ENCODE measurements at regions not wholly inside any gene's neighbourhood (a gene's known extent, or its start where the extent isn't known, plus 50 kb on each side); places are given as distances from the start of the nearest gene placed in this dataset.

DNA sequence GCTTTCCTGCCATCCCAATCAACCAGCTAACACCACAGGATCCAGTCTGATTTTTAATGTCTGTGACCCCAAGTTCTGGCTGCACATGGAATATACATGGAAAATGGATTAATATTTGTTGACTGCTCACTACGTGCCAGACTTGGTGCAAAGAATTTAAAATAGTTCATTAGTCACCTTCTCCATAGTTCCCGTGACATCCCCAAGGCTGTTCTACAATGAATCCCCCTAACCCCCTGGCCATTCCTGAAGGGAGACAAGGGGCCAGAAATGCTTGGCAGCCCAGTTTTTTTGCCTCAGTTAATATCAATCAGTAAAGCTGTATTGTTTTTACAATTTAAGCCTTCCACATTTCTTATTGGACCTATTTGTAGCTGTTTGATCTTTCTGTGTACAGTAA, 71.0 kb upstream of the ST3GAL5 start:
- no peaks in the 10 kb centered on the region for H3F3A ChIP-seq (replicated peaks; ENCODE audit: low read depth)
- ATAC-seq, result no peak

More for the DNA sequence above, 71.0 kb upstream of the ST3GAL5 start:
- Mint-ChIP-seq H3K36me3 (ENCODE audit: low read depth) (peaks cover 24% of the 10 kb centered on the region), H3K9me3 (peaks cover 44% of the 10 kb centered on the region), H3K27me3 (ENCODE audit: insufficient read depth, low read depth, poor library complexity) (peaks cover 7% of the 10 kb centered on the region), H3K4me1 (peaks cover 14% of the 10 kb centered on the region), H3K4me3 (no peak overlapping the region), H3K27ac (no peak overlapping the region)
- Histone ChIP-seq H3K79me2 (replicated peaks; ENCODE audit: insufficient read depth) (no peaks in the 10 kb centered on the region), H3K4me1 (ENCODE audit: insufficient read depth) (peaks cover 17% of the 10 kb centered on the region), H3K27ac (ENCODE audit: low read depth) (no peak overlapping the region), H3K36me3 (ENCODE audit: insufficient read depth) (peaks cover 4% of the 10 kb centered on the region; the same call in 1 of the 2 replicates), H3K4me2 (no peak overlapping the region), H4K20me1 (replicated peaks; ENCODE audit: insufficient read depth) (no peaks in the 10 kb centered on the region), H2AFZ (no peak overlapping the region), H3K27me3 (ENCODE audit: insufficient read depth) (no peaks in the 10 kb centered on the region), H3K4me3 (no peak overlapping the region), H3K9me2 (ENCODE audit: insufficient read depth) (peaks cover 4% of the 10 kb centered on the region; the same call in 1 of the 2 replicates)
- DNase-seq (ENCODE audit: low spot score), result no peak
- TF ChIP-seq CREB1 (CRISPR knock-in tag; IDR thresholded peaks at IDR 0.05; ENCODE audit: low read depth), result no peak
- no peak for TF ChIP-seq EZH2phosphoT487 (IDR thresholded peaks at IDR 0.05; ENCODE audit: unreplicated experiment)
- TF ChIP-seq, protein P1, sequence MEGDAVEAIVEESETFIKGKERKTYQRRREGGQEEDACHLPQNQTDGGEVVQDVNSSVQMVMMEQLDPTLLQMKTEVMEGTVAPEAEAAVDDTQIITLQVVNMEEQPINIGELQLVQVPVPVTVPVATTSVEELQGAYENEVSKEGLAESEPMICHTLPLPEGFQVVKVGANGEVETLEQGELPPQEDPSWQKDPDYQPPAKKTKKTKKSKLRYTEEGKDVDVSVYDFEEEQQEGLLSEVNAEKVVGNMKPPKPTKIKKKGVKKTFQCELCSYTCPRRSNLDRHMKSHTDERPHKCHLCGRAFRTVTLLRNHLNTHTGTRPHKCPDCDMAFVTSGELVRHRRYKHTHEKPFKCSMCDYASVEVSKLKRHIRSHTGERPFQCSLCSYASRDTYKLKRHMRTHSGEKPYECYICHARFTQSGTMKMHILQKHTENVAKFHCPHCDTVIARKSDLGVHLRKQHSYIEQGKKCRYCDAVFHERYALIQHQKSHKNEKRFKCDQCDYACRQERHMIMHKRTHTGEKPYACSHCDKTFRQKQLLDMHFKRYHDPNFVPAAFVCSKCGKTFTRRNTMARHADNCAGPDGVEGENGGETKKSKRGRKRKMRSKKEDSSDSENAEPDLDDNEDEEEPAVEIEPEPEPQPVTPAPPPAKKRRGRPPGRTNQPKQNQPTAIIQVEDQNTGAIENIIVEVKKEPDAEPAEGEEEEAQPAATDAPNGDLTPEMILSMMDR (conservative IDR thresholded peaks at IDR 0.05; ENCODE audit: low read depth in 2 of 2), result no peak
- TF ChIP-seq NANOG (IDR thresholded peaks at IDR 0.05; ENCODE audit: borderline replicate concordance), result no peak
- TF ChIP-seq, protein P2, sequence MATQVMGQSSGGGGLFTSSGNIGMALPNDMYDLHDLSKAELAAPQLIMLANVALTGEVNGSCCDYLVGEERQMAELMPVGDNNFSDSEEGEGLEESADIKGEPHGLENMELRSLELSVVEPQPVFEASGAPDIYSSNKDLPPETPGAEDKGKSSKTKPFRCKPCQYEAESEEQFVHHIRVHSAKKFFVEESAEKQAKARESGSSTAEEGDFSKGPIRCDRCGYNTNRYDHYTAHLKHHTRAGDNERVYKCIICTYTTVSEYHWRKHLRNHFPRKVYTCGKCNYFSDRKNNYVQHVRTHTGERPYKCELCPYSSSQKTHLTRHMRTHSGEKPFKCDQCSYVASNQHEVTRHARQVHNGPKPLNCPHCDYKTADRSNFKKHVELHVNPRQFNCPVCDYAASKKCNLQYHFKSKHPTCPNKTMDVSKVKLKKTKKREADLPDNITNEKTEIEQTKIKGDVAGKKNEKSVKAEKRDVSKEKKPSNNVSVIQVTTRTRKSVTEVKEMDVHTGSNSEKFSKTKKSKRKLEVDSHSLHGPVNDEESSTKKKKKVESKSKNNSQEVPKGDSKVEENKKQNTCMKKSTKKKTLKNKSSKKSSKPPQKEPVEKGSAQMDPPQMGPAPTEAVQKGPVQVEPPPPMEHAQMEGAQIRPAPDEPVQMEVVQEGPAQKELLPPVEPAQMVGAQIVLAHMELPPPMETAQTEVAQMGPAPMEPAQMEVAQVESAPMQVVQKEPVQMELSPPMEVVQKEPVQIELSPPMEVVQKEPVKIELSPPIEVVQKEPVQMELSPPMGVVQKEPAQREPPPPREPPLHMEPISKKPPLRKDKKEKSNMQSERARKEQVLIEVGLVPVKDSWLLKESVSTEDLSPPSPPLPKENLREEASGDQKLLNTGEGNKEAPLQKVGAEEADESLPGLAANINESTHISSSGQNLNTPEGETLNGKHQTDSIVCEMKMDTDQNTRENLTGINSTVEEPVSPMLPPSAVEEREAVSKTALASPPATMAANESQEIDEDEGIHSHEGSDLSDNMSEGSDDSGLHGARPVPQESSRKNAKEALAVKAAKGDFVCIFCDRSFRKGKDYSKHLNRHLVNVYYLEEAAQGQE (IDR thresholded peaks at IDR 0.05; ENCODE audit: unreplicated experiment), result no peak
- no peak for TF ChIP-seq POLR2AphosphoS5 (IDR thresholded peaks at IDR 0.05; ENCODE audit: low read depth)
- no peak for TF ChIP-seq JUNB (IDR thresholded peaks at IDR 0.05; ENCODE audit: unreplicated experiment)
- TF ChIP-seq ZNF331 (CRISPR knock-in tag; IDR thresholded peaks at IDR 0.05; ENCODE audit: low read depth), result no peak
- TF ChIP-seq, protein P3, sequence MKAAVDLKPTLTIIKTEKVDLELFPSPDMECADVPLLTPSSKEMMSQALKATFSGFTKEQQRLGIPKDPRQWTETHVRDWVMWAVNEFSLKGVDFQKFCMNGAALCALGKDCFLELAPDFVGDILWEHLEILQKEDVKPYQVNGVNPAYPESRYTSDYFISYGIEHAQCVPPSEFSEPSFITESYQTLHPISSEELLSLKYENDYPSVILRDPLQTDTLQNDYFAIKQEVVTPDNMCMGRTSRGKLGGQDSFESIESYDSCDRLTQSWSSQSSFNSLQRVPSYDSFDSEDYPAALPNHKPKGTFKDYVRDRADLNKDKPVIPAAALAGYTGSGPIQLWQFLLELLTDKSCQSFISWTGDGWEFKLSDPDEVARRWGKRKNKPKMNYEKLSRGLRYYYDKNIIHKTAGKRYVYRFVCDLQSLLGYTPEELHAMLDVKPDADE (IDR thresholded peaks at IDR 0.05), result no peak
- TF ChIP-seq ZNF114 (CRISPR knock-in tag; IDR thresholded peaks at IDR 0.05), result no peak
- TF ChIP-seq, protein P4, sequence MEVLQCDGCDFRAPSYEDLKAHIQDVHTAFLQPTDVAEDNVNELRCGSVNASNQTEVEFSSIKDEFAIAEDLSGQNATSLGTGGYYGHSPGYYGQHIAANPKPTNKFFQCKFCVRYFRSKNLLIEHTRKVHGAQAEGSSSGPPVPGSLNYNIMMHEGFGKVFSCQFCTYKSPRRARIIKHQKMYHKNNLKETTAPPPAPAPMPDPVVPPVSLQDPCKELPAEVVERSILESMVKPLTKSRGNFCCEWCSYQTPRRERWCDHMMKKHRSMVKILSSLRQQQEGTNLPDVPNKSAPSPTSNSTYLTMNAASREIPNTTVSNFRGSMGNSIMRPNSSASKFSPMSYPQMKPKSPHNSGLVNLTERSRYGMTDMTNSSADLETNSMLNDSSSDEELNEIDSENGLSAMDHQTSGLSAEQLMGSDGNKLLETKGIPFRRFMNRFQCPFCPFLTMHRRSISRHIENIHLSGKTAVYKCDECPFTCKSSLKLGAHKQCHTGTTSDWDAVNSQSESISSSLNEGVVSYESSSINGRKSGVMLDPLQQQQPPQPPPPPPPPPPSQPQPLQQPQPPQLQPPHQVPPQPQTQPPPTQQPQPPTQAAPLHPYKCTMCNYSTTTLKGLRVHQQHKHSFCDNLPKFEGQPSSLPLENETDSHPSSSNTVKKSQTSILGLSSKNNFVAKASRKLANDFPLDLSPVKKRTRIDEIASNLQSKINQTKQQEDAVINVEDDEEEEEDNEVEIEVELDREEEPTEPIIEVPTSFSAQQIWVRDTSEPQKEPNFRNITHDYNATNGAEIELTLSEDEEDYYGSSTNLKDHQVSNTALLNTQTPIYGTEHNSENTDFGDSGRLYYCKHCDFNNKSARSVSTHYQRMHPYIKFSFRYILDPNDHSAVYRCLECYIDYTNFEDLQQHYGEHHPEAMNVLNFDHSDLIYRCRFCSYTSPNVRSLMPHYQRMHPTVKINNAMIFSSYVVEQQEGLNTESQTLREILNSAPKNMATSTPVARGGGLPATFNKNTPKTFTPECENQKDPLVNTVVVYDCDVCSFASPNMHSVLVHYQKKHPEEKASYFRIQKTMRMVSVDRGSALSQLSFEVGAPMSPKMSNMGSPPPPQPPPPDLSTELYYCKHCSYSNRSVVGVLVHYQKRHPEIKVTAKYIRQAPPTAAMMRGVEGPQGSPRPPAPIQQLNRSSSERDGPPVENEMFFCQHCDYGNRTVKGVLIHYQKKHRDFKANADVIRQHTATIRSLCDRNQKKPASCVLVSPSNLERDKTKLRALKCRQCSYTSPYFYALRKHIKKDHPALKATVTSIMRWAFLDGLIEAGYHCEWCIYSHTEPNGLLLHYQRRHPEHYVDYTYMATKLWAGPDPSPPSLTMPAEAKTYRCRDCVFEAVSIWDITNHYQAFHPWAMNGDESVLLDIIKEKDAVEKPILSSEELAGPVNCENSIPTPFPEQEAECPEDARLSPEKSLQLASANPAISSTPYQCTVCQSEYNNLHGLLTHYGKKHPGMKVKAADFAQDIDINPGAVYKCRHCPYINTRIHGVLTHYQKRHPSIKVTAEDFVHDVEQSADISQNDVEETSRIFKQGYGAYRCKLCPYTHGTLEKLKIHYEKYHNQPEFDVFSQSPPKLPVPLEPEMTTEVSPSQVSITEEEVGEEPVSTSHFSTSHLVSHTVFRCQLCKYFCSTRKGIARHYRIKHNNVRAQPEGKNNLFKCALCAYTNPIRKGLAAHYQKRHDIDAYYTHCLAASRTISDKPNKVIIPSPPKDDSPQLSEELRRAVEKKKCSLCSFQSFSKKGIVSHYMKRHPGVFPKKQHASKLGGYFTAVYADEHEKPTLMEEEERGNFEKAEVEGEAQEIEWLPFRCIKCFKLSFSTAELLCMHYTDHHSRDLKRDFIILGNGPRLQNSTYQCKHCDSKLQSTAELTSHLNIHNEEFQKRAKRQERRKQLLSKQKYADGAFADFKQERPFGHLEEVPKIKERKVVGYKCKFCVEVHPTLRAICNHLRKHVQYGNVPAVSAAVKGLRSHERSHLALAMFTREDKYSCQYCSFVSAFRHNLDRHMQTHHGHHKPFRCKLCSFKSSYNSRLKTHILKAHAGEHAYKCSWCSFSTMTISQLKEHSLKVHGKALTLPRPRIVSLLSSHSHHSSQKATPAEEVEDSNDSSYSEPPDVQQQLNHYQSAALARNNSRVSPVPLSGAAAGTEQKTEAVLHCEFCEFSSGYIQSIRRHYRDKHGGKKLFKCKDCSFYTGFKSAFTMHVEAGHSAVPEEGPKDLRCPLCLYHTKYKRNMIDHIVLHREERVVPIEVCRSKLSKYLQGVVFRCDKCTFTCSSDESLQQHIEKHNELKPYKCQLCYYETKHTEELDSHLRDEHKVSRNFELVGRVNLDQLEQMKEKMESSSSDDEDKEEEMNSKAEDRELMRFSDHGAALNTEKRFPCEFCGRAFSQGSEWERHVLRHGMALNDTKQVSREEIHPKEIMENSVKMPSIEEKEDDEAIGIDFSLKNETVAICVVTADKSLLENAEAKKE (CRISPR knock-in tag; IDR thresholded peaks at IDR 0.05), result no peak
- no peak for TF ChIP-seq EZH2 (IDR thresholded peaks at IDR 0.05; ENCODE audit: low read depth, unreplicated experiment)
- no peak for TF ChIP-seq STAT1 (IDR thresholded peaks at IDR 0.05; ENCODE audit: unreplicated experiment)
